ENCODE measurements at regions not wholly inside any gene's neighbourhood (a gene's known extent, or its start where the extent isn't known, plus 50 kb on each side); places are given as distances from the start of the nearest gene placed in this dataset.

GRCh38 chr1:115179397-115180079, 90.2 kb upstream of the TSPAN2 start:
- Histone ChIP-seq H2AFZ (ENCODE audit: insufficient read depth, low read length, poor library complexity) (no peak overlapping the region), H4K8ac (ENCODE audit: low read depth, low read length) (peak overlapping the region; percentile 70), H3K36me3 (ENCODE audit: control insufficient read depth in 1 of 2, insufficient read depth in 2 of 2, low read length in 2 of 2) (no peaks in the 10 kb centered on the region), H3K23ac (ENCODE audit: low read length) (peak overlapping the region; percentile 88), H2BK12ac (ENCODE audit: low read length) (peak overlapping the region; percentile 89), H3K4me3 (ENCODE audit: low read depth, low read length) (no peak overlapping the region), H2AK5ac (ENCODE audit: low read length) (peak overlapping the region; percentile 85), H3K4ac (ENCODE audit: low read depth, low read length) (peak overlapping the region; percentile 90), H3K9me3 (ENCODE audit: insufficient read depth, low read depth, low read length) (no peaks in the 10 kb centered on the region), H3K4me1 (ENCODE audit: control insufficient read depth in 1 of 2, insufficient read depth in 2 of 2, low read length in 2 of 2) (peaks cover 20 to 35% of the 10 kb centered on the region in 2 experiments), H3K27ac (ENCODE audit: low read depth, low read length) (peak overlapping the region; percentile 95), H3K79me2 (ENCODE audit: control insufficient read depth, insufficient read depth, low read length, poor library complexity) (peaks cover 9% of the 10 kb centered on the region), H2BK5ac (ENCODE audit: low read depth, low read length, poor library complexity) (peak overlapping the region; percentile 94), H3K27me3 (ENCODE audit: insufficient read depth, low read length) (no peaks in the 10 kb centered on the region), H3K79me1 (ENCODE audit: low read length) (peaks cover 44% of the 10 kb centered on the region), H2BK120ac (ENCODE audit: insufficient read depth, low read length, poor library complexity) (peak overlapping the region; percentile 97), H3K18ac (ENCODE audit: low read length) (peak overlapping the region; percentile 92), H4K12ac (ENCODE audit: low read depth, low read length) (peak overlapping the region; percentile 63), H3K14ac (ENCODE audit: low read length) (peak overlapping the region; percentile 92), H4K91ac (ENCODE audit: low read depth, low read length) (peak overlapping the region; percentile 99), H3K9ac (ENCODE audit: low read length) (no peak overlapping the region), H3K4me2 (ENCODE audit: low read length) (peak overlapping the region; percentile 29)
- DNase-seq: peak; percentile 78 to 85
- no CpG with 5 or more reads among the region's 12 CpGs for WGBS (ENCODE audit: extremely low coverage, insufficient coverage, insufficient read length)

DNA sequence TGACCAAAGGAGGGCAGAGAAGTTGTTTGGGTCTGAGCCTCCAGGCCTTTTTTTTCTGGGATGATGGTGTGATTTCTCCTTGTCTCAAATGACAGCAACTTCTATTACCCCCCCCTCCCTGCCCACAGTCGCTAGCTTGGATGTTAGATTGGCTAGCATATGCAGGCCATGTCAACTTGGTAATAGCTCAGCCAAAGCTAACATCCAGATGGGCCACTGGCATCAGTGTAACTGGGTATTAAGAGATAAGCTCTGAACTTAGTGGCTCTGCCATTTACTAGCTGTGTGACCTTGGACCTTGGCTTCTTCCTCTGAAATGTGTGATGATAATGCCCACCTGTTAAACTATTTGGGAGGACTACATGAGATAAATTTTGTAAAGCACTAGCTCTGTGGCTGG, 86.9 kb upstream of the TSPAN2 start:
- H2BK120ac ChIP-seq (ENCODE audit: insufficient read depth, low read length, poor library complexity): peak overlapping the region; percentile 34
- no peak overlapping the region for H3K4me3 ChIP-seq (ENCODE audit: low read depth, low read length)
- H2BK12ac ChIP-seq (ENCODE audit: low read length): peak overlapping the region; percentile 33
- peaks cover 9% of the 10 kb centered on the region for H3K79me2 ChIP-seq (ENCODE audit: control insufficient read depth, insufficient read depth, low read length, poor library complexity)
- H2BK5ac ChIP-seq (ENCODE audit: low read depth, low read length, poor library complexity): peak overlapping the region; percentile 7
- peak overlapping the region; percentile 23 for H4K91ac ChIP-seq (ENCODE audit: low read depth, low read length)
- no peak overlapping the region for H3K23ac ChIP-seq (ENCODE audit: low read length)
- no peaks in the 10 kb centered on the region for H3K27me3 ChIP-seq (ENCODE audit: insufficient read depth, low read length)
- peaks cover 34% of the 10 kb centered on the region for H3K79me1 ChIP-seq (ENCODE audit: low read length)
- H3K4me1 ChIP-seq (ENCODE audit: control insufficient read depth in 1 of 2, insufficient read depth in 2 of 2, low read length in 2 of 2): peaks cover 15 to 22% of the 10 kb centered on the region in 2 experiments
- no peak overlapping the region for H2AK5ac ChIP-seq (ENCODE audit: low read length)
- H3K27ac ChIP-seq (ENCODE audit: low read depth, low read length): peak overlapping the region; percentile 18
- no peak overlapping the region for H3K18ac ChIP-seq (ENCODE audit: low read length)
- no peak overlapping the region for H3K9ac ChIP-seq (ENCODE audit: low read length)
- no peak overlapping the region for H4K8ac ChIP-seq (ENCODE audit: low read depth, low read length)
- no peak for DNase-seq
- no CpG with 5 or more reads among the region's 1 CpG for WGBS (ENCODE audit: extremely low coverage, insufficient coverage, insufficient read length)
- H3K4ac ChIP-seq (ENCODE audit: low read depth, low read length): no peak overlapping the region
- no peaks in the 10 kb centered on the region for H3K9me3 ChIP-seq (ENCODE audit: insufficient read depth, low read depth, low read length)
- no peaks in the 10 kb centered on the region for H3K36me3 ChIP-seq (ENCODE audit: control insufficient read depth in 1 of 2, insufficient read depth in 2 of 2, low read length in 2 of 2)
- H4K12ac ChIP-seq (ENCODE audit: low read depth, low read length): no peak overlapping the region
- H3K14ac ChIP-seq (ENCODE audit: low read length): peak overlapping the region; percentile 5
- no peak overlapping the region for H2AFZ ChIP-seq (ENCODE audit: insufficient read depth, low read length, poor library complexity)
- no peak overlapping the region for H3K4me2 ChIP-seq (ENCODE audit: low read length)

GRCh38 chr1:115175596-115175995, 86.3 kb upstream of the TSPAN2 start:
- Histone ChIP-seq H3K27me3 (ENCODE audit: insufficient read depth, low read length) (no peaks in the 10 kb centered on the region), H3K18ac (ENCODE audit: low read length) (no peak overlapping the region), H4K91ac (ENCODE audit: low read depth, low read length) (peak overlapping the region; percentile 41), H3K27ac (ENCODE audit: low read depth, low read length) (peak overlapping the region; percentile 18), H4K8ac (ENCODE audit: low read depth, low read length) (peak overlapping the region; percentile 43), H2AFZ (ENCODE audit: insufficient read depth, low read length, poor library complexity) (no peak overlapping the region), H3K4me3 (ENCODE audit: low read depth, low read length) (no peak overlapping the region), H3K9me3 (ENCODE audit: insufficient read depth, low read depth, low read length) (no peaks in the 10 kb centered on the region), H3K79me1 (ENCODE audit: low read length) (peaks cover 35% of the 10 kb centered on the region), H3K79me2 (ENCODE audit: control insufficient read depth, insufficient read depth, low read length, poor library complexity) (peaks cover 9% of the 10 kb centered on the region), H3K14ac (ENCODE audit: low read length) (no peak overlapping the region), H2AK5ac (ENCODE audit: low read length) (no peak overlapping the region), H4K12ac (ENCODE audit: low read depth, low read length) (no peak overlapping the region), H3K4me2 (ENCODE audit: low read length) (no peak overlapping the region), H3K4me1 (ENCODE audit: control insufficient read depth in 1 of 2, insufficient read depth in 2 of 2, low read length in 2 of 2) (peaks cover 14 to 21% of the 10 kb centered on the region in 2 experiments), H3K23ac (ENCODE audit: low read length) (no peak overlapping the region), H2BK5ac (ENCODE audit: low read depth, low read length, poor library complexity) (no peak overlapping the region), H3K36me3 (ENCODE audit: control insufficient read depth in 1 of 2, insufficient read depth in 2 of 2, low read length in 2 of 2) (no peaks in the 10 kb centered on the region), H2BK12ac (ENCODE audit: low read length) (peak overlapping the region; percentile 24), H3K4ac (ENCODE audit: low read depth, low read length) (no peak overlapping the region), H3K9ac (ENCODE audit: low read length) (no peak overlapping the region), H2BK120ac (ENCODE audit: insufficient read depth, low read length, poor library complexity) (peak overlapping the region; percentile 64)
- DNase-seq: peak in 1 of 2 donors; percentile 42
- no CpG with 5 or more reads among the region's 2 CpGs for WGBS (ENCODE audit: extremely low coverage, insufficient coverage, insufficient read length)

DNA sequence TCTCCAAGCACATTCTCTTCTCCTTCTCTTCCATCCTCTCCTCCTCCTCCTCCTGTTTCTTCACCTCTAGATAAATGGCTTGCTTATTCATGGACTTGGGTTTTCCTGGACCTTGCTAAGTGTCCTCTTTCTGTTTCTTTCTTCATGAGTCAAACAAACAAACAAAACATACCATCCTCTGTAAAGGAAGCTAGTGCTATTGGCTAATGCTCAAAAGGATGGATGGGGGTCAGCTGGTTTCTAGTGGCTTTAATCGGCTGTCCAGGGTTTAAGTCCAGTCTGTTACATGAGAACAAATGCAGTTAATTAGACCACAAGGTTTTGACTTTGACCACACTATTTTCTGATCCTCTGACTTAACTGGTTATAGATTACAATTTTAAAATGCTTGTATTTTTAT, 83.8 kb upstream of the TSPAN2 start:
- no peaks in the 10 kb centered on the region for H3K9me3 ChIP-seq (ENCODE audit: insufficient read depth, low read depth, low read length)
- H3K4ac ChIP-seq (ENCODE audit: low read depth, low read length): no peak overlapping the region
- H3K27me3 ChIP-seq (ENCODE audit: insufficient read depth, low read length): no peaks in the 10 kb centered on the region
- no peak overlapping the region for H3K9ac ChIP-seq (ENCODE audit: low read length)
- H4K12ac ChIP-seq (ENCODE audit: low read depth, low read length): no peak overlapping the region
- no peak for DNase-seq
- no peak overlapping the region for H4K91ac ChIP-seq (ENCODE audit: low read depth, low read length)
- no peaks in the 10 kb centered on the region for H3K79me2 ChIP-seq (ENCODE audit: control insufficient read depth, insufficient read depth, low read length, poor library complexity)
- H3K4me1 ChIP-seq (ENCODE audit: control insufficient read depth in 1 of 2, insufficient read depth in 2 of 2, low read length in 2 of 2): peaks cover 7 to 8% of the 10 kb centered on the region in 2 experiments
- H2AK5ac ChIP-seq (ENCODE audit: low read length): no peak overlapping the region
- no peak overlapping the region for H4K8ac ChIP-seq (ENCODE audit: low read depth, low read length)
- no peak overlapping the region for H3K4me3 ChIP-seq (ENCODE audit: low read depth, low read length)
- no peak overlapping the region for H3K27ac ChIP-seq (ENCODE audit: low read depth, low read length)
- H3K79me1 ChIP-seq (ENCODE audit: low read length): peaks cover 24% of the 10 kb centered on the region
- WGBS (ENCODE audit: extremely low coverage, insufficient coverage, insufficient read length): no CpG with 5 or more reads among the region's 1 CpG
- no peak overlapping the region for H3K18ac ChIP-seq (ENCODE audit: low read length)
- H3K36me3 ChIP-seq (ENCODE audit: control insufficient read depth in 1 of 2, insufficient read depth in 2 of 2, low read length in 2 of 2): no peaks in the 10 kb centered on the region
- no peak overlapping the region for H3K23ac ChIP-seq (ENCODE audit: low read length)
- no peak overlapping the region for H3K14ac ChIP-seq (ENCODE audit: low read length)
- H2BK12ac ChIP-seq (ENCODE audit: low read length): no peak overlapping the region
- no peak overlapping the region for H3K4me2 ChIP-seq (ENCODE audit: low read length)
- H2BK120ac ChIP-seq (ENCODE audit: insufficient read depth, low read length, poor library complexity): no peak overlapping the region
- H2AFZ ChIP-seq (ENCODE audit: insufficient read depth, low read length, poor library complexity): no peak overlapping the region
- no peak overlapping the region for H2BK5ac ChIP-seq (ENCODE audit: low read depth, low read length, poor library complexity)
